GM12801 (cell line): ENCODE measurements at regions not wholly inside any gene's neighbourhood (a gene's known extent, or its start where the extent isn't known, plus 50 kb on each side); places are given as distances from the start of the nearest gene placed in this dataset.

ENCODE experiments used
- CTCF ChIP-seq: IDR thresholded peaks from one replicate; pipeline ENCODE4 v1.5.1; 2011; ENCODE audit warnings: control low read depth; ENCODE audit not compliant: insufficient read length; ENCODE audit errors: extremely low read depth

GRCh38 chr1:199735660-199736059 lies 291.9 kb upstream of the NR5A2 start:
- no peak for TF ChIP-seq CTCF

GRCh38 chr1:199736646-199737045 lies 290.9 kb upstream of the NR5A2 start:
- TF ChIP-seq CTCF: no peak

GRCh38 chr1:199741586-199741985 lies 285.9 kb upstream of the NR5A2 start:
- no peak for TF ChIP-seq CTCF

GRCh38 chr1:199742547-199742946 lies 285.0 kb upstream of the NR5A2 start:
- no peak for TF ChIP-seq CTCF

- no peak for TF ChIP-seq CTCF
Observed at GRCh38 chr1:199743227-199743626, 284.3 kb upstream of the NR5A2 start.

GRCh38 chr1:199746666-199747384 lies 280.7 kb upstream of the NR5A2 start:
- TF ChIP-seq CTCF: no peak

GRCh38 chr1:199747984-199748383 lies 279.5 kb upstream of the NR5A2 start:
- TF ChIP-seq CTCF: no peak
